ENCODE measurements at regions not wholly inside any gene's neighbourhood (a gene's known extent, or its start where the extent isn't known, plus 50 kb on each side); places are given as distances from the start of the nearest gene placed in this dataset.

DNA sequence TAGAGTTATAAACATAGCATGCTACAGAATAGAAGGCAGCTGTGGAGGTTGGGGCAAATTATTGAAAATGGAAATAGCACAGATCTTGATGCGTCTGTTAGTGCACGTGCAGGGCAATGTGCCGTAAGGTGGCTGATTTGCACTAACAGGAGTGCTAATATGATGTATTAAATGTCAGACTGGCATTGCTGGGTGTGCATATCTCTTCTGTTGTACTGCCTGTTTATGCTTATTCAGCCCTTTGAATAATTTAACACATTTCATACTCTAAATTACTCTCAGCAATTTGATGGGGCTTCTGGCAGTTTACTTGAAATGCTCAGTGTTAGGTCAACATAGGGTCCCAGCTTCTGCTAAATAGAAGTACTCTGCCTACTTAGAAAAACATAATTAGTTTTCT is 395.6 kb downstream of the MCTP2 start:
- TF ChIP-seq, protein P1, sequence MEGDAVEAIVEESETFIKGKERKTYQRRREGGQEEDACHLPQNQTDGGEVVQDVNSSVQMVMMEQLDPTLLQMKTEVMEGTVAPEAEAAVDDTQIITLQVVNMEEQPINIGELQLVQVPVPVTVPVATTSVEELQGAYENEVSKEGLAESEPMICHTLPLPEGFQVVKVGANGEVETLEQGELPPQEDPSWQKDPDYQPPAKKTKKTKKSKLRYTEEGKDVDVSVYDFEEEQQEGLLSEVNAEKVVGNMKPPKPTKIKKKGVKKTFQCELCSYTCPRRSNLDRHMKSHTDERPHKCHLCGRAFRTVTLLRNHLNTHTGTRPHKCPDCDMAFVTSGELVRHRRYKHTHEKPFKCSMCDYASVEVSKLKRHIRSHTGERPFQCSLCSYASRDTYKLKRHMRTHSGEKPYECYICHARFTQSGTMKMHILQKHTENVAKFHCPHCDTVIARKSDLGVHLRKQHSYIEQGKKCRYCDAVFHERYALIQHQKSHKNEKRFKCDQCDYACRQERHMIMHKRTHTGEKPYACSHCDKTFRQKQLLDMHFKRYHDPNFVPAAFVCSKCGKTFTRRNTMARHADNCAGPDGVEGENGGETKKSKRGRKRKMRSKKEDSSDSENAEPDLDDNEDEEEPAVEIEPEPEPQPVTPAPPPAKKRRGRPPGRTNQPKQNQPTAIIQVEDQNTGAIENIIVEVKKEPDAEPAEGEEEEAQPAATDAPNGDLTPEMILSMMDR (conservative IDR thresholded peaks at IDR 0.05; ENCODE audit: low read length): no peak
- TF ChIP-seq EZH2phosphoT487 (IDR thresholded peaks at IDR 0.05; ENCODE audit: borderline replicate concordance): no peak
